ENCODE measurements at regions not wholly inside any gene's neighbourhood (a gene's known extent, or its start where the extent isn't known, plus 50 kb on each side); places are given as distances from the start of the nearest gene placed in this dataset.

DNA sequence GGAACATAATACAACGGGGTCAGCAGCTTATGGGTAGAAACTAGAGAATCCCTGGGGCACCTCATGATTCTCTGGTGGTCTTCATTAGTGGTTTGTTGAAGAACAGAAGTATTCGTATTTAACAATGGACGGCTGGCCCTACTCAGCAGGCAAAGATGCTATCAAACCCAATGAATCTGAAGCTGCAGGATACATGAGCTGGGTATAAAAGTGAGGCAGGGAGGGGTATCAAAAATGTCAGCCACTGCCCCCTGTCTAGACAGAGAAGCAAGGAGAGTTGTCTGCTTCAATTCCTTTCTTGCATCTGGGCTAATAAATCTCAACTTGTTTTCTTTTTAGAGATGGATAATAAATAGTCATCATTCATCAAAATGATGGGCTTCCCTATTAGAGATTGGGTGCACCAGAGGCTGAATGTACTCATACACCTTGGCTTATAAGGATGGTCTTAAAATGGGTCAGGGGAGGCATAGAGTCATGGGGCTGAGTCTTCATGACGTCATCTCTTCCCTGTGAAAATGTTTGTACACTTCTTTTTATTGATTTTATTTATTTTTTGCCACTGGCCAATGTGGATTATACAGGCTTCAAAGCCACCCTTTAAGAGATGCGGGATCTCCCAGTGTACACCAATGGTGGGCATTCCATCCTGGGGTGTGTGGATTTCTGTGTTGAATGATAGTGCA lies 259.5 kb downstream of the SHOX start:
- no peak for TF ChIP-seq CTCF (IDR thresholded peaks at IDR 0.05)
- no peak for TF ChIP-seq EP300 (IDR thresholded peaks at IDR 0.05)
- no peak for TF ChIP-seq POLR2A (IDR thresholded peaks at IDR 0.05; ENCODE audit: low read depth)
- TF ChIP-seq POLR2AphosphoS5 (IDR thresholded peaks at IDR 0.05) = no peak

All from esophagus muscularis mucosa (tissue), 4 donors.